ENCODE measurements at regions not wholly inside any gene's neighbourhood (a gene's known extent, or its start where the extent isn't known, plus 50 kb on each side); places are given as distances from the start of the nearest gene placed in this dataset.

DNA sequence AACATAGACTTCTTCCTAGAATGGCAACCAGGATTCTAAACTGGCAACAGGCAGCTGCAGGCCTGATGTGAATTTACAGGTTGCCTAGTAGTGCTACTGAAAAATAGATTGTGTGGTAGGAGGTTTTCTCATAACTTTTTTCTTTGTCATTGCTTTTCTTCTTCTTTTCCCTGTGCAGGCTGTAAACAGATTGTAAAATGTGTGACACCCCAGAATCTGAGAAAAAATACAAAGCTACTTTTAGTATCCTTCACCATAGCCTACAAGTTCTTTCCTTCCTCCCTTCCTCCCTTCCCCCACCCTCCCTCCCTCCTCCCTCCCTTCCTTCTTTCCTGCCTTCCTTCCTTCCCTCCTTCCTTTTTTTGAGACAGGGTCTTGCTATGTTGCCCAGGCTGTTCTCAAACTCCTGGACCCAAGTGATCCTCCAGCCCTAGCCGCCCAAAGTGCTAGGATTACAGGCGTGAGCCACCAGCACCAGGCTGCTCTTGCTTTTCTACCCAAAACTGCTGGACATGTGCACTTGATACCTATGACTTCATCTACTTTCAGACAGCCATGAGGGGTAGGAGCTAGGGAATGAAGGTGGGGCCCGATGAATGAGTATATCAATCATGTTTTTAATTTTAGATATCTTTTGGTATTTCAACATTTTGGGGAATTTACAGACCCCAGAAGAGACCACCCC is 114.2 kb upstream of the EEA1 start:
- DNase-seq = no peak

DNA sequence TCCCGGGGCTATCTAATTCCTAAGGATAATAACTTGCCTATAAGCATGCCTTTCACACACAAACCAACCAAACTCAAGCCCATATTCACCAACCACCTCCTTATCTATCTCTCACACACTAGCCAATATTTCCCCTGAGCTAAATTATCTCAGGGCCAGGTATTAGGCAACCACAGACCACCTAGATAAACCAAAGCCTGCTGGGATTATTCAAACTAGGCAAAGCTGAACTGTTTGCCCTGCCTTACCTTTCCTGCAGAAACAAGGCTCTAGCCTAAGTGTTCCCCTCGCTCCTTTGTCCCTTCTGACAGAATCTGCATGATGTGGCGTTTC is 114.7 kb upstream of the EEA1 start:
- no peak for DNase-seq

DNA sequence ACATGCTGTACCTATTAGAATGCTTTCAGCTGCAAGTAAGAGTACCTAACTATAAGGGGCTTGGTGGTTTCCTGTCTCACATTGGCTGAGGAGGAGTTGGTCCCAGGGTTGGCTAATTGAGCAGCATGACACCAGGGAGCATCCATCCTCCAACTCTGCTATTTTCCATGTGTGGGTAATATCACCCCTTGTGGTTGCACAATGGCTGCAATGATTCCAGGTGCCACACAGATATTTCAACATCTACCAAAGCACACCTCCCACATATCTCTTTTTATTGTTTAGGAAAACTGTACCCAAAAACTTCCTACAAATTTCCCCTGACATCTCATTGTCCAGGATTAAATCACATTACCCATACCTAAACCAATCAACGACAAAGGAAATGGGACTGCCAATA is 118.0 kb upstream of the EEA1 start:
- DNase-seq = no peak

DNA sequence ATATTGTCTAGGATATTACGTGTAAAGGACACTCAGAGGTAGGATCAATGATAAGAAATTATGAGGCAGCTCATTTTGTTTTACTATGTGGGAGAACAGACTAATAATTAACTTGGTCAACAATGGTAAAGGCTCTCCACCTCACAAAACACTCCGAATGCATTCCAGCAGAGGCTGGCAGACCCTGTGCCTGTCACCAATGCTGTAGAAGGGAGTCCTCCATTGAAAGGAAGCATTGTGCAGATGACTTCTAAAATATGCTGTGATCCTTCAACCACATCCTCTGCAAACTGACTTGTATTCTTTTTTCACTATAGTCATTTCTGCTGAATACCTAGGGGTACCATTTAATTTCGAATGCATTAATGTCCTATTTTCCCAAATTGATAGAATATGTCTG is 119.6 kb upstream of the EEA1 start:
- DNase-seq = no peak

DNA sequence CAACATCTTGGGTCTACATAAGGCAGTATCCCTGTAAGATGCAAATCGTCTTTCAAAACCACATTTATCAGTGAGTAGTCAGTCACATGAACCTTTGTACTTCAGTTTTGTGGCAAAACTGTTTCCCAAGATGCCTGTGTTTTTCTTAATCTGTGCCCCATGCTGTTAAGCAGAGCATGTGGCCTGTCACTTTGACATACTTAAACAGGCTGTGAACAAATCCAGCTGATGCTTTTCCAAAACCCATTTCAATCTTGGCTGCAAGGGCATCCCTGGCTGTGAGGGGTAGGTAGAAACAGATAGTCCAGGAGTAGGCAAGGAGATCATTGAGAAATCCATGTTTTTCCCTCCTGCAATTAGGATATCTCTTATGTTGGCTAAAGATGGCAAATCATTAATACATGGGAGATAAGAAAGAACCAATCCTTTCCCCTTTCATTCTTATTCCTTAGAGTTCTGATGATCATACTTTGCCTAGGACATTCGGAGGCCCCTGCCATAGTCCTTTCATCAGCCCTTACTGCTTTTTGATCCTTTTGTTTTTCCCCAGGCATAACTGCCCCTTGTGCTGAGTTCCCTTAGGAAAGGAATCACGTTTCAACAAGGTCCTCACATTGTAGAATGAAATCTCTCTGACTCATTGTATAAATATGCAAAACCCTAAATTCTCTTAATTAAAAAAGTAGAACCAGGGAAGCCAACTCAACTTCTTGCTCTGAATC is 121.1 kb upstream of the EEA1 start:
- DNase-seq = no peak

DNA sequence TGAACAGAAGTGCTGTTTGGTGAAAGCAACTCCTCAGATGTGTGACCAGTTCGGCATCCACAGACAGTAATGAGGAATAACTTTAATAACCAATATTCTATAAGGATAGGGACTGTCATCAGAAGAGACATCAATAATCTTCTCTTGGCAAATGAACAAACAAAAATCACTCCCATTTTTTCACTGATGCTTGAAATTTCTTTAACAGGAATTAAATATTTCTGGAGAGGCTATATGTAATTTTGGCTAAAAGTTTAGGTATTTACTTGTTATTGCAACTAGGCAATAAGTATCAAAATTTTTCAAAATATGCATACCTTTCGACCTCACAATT is 121.6 kb upstream of the EEA1 start:
- DNase-seq = no peak

DNA sequence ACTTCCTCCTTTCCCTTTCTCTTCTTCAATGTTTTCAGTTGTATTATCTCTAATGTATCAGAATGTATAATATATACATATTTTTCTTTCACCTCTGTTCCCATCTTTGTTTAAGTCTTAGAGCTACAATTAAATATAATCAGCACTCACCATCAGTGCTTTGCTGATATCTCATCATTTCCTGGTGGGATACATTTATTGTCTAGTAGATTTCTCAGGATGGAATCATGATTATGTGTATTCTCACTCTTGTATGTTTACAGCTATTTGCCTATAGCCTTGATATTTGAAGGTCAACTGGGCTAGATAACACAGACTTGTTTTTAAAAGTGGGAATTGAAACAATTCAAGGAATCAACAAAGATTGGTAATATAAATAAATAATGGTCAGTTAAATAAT is 124.9 kb upstream of the EEA1 start:
- DNase-seq = no peak

DNA sequence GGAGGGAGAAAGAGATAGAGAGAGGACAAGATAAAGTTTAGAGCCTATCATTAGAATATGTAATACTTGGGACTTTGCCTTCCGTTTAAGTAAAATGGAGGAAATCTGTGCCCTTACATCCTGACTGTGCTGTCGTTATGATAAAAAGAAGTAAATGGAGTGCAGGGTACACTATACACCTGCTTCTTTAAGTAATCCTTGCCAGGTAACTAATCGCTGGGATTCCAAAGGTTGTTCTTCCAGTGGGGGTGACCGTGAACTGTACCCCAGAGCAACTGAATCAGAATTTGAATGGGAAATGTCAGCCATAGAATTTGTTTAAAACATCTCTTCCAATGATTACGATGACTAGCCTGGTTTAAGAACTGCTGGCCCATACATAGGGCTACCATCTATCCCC is 126.1 kb upstream of the EEA1 start:
- no peak for DNase-seq

DNA sequence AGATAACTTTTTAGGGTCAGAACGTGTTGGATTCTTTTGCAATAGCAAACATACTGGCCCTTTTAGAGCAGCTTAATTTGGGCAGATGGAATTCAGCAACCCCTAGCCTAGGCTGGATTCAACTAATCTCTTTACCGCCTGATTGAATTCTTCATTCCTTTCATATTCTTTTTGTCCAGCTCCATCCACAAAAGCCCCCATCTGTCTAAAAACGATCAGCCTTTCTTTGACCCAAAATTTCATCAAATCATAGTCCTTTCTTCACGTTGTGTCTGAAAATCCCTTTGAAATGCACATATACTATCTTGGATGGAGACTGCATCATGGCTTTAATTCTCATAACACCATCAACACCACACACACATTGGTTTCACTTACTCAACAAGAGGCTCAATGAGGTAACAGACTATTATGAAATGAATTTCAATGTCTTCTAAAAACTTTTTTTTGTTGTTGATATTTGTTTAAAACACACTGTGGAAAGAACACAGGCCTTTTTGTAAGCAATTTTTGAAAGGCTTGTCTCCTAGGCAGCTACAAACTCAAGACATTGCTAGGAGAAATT is 128.0 kb upstream of the EEA1 start:
- no peak for DNase-seq

DNA sequence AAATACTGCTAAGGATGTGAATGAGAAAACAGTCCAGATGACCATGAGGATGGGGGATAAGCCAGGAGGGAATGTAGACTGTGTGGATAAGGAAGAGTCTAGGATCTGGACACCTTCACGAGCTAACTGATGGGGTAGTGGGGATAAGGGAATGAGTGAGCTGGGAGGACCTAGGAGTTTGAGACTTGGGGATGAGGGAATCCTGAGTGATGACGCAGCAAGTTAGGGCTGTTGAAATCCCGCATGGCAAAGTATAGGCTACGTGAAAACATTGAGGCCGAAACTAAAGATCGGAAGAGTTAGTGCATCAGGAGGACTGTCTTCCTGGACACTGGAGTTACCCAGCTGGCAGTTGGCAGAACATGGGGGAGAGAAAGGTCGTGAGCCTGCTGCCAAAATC is 129.2 kb upstream of the EEA1 start:
- no peak for DNase-seq

DNA sequence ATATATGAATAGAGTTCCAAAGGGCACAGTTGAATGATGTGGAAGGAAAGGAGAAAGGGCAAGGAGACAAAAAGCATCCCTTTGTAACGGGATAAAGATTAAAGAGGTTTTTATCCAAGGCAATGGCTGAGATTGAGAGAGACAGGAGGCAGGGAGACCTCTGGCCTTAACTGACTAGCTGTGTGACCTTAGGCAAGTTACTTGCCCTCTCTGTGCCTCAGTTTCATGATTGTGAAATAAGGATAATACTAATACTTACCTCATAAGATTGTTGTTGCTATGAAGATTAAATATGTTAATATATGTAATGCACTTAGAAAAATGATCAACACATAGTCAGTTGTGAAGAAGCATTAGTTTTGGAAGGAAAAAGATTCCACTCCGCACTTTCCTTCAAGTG is 130.2 kb upstream of the EEA1 start:
- no peak for DNase-seq

DNA sequence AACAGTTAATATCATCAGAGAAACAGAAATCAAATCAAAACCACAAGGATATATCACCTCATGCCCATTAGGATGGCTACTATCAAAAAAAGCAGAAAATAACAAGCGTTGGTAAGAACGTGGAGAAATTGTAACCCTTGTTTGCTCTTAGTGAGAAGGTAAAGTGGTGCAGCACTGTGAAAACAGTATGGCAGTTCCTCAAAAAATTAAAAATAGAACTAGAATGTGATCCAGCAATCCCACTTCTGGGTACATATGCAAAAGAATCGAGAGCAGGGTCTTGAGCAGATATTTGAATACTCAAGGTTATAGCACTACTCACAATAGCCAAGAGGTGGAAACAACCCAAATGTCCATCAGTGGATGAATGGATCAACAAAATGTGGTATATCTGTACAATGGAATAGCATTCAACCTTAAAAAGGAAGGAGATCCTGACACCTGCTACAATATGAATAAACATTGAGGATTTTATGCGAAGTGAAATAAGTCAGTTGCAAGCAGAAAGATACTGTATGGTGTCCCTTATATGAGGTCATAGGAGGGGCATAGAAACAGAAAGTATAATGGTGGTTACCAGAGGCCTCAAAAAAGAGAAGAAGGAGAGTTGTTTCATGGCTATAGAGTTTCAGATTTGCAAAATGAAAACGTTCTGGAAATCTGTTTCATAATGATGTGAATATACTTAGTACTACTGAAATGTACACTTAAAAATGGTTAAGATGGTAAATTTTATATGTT is 131.0 kb upstream of the EEA1 start:
- DNase-seq = no peak

DNA sequence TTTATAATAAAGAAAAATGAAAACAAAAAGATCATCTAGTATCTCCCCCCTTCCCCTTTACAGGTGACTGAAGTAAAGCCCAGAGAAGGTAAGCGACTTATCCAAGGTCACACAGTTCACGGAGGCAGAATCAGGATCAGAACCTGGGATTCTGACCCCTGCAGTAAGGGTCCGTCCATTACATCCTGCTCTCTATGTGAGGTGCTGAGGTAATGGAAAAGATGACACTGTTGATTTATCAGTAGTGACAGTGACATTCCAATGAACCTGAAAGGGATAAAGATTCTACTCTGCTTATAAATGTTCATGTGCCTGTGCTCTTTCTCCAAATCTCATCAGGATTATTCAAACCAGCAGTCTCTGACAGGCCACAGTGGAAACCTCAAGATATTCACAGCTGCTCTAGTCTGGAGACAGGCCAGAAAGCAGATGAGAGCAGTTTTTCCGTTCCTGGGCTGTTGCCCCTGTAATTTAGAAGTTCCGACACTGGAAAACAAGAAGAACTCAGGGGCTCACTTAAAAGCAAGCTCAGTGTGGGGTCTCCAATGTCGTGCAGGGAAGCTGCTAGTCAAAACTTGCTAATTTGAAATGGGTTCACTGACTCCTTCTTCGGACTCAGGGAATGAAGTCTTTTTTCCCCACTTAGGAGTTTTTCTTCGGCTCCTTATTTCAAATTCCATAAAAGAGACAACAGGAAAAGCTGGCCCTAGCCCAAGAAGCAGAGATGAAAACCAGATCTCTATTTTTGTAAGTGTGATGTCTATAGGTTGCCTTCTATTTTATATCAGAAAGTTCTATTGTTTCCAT is 131.8 kb upstream of the EEA1 start:
- peak; percentile 2 for DNase-seq

DNA sequence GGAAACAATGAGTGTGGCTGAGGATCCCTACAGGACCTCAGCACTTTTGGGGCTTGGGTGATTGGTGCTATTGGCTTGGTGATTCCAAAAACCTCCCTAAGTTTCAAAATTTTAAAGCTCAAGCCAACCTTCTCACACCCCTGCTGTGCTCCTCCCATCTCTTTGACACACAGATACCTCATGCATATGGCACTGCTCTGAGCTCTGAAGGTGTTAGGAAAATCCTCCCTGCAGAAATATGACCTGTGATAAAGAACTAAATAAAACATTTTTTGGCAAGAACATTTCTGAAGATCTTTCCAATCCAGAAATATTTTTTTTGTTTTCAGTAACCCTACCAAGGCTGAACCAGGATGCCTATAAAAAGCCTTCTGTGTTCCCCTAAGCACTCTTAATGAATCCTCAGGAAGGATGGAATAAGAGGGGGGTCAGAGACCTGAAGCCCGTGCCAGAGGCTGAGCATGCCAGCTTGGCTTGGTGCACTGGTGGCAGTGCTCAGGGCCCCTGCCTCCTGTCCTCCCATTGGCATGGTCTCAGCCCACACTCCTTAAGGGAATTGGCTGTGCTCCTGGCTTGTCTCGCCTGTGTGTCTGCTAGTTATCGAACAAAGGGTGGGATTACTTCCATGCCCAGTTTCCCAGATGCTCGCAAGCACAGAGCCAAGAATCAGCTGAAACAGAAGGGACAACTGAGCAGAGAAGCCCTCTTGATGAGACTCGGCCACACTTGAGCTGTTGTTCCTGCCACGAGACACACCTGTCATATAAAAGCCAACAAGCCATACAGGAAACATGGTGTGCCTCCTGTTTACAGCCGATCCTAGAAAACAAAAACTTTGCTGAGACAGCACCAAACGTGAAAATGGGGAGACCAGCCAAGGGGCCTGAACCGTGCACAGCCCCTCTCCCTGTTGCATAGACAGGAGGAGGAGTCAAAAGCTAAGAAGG is 132.7 kb upstream of the EEA1 start:
- DNase-seq = peak; percentile 71

DNA sequence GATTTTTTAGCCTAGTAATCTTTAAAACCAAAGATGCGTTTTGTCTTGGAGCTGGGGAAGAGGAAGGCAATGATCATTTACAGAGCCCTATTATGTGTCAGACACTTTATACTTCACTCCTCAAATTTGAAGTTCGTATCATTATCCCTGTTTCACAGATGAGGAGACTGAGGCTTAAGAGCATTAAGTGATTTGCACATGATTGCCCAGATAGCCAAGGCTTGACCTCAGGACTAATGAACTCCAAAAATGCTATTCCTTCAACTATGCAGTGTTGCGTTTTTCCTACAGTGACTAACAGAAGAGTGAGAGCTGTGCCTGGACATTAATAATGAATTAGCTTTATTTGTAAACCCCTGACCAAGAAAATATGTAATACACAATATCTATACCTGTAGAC is 136.8 kb upstream of the EEA1 start:
- DNase-seq = no peak

DNA sequence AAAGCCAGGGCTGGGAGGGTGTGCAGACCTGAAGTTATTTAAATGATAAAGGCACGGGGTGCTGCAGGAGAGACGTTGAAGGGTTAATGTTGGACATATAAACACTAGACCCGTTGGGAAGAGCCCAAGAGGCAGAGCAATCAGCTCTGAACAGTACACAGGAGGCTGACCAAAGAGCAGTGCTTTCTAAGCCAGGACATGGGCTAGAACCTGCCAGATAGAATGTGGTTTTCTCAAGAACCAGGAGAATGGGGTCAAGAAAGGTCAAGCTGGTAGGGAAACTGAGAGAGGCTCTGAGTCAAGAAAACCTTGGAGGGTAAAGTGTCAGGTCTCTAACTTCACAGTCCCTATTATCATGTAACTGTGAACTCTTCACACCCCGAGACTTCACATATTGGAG is 143.2 kb upstream of the EEA1 start:
- DNase-seq = no peak

DNA sequence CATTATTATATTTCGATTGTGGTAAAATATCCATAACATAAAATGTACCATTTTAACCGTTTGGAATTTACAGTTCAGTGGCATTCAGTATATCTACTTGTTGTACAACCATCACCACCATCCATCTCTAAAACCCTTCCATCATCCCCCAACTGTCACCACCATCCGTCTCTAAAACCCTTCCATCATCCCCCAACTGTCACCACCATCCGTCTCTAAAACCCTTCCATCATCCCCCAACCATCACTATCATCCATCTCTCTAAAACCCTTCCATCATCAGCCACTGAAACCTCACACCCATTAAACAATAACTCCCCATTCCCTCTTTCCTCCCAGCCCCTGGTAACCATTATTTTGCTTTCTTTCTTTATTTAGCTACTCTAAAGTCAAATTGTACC is 144.2 kb upstream of the EEA1 start:
- DNase-seq = no peak

DNA sequence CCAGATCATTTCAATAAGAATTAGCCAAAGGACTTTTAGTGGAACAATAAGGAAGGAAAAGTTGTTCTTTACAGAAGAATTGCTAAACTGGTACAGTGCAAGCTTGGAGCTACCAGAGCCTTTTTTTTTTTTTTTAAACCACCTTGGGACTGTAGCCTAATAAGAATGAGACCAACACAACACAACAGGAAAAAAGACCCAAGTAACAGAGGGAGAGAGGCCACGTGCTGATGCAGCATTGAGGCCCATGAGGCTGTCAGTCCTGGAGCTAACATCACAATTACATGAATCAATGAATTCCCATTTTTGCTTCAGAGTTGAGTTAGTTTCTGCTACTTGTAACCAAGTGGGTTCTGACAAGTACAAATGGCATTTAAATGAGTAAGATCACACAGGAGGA is 149.0 kb upstream of the EEA1 start:
- no peak for DNase-seq

DNA sequence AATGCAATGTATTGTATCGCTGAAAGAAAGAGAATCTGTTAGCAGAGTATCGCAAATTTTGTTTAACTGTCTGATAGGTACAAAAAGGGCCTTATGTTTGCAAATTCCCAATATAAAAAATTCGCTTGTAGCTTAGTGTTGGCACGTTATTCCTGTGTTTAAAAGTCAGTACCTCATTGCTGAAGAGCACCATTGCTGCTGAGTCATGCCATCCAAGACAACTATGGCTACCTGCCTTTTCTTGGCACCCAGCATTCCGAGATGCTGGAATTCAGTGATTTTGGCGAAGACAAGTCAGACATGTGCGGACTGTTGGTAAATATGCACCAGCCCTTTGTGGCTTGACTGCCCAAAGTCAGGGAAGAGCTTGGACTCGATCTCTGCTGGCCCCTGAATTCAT is 149.5 kb upstream of the EEA1 start:
- no peak for DNase-seq

DNA sequence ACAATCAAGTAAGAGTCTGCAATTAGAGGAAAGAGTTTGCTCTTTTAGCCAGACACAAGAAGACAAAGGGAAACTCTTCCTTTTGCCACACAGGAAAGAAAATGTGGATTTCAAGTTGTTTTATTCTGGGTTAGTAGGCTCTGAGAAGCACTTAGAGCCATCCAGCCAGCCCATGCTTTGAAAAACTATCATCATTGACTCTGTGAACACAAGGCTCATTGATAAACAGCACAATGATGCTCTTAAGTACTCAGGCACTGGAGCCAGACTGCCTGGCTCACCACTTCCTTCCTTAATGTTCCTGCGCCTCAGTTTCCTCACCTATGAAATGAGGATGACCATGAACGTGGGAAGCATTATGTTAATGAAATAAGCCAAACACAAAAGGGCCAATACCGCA is 150.2 kb upstream of the EEA1 start:
- DNase-seq = no peak

DNA sequence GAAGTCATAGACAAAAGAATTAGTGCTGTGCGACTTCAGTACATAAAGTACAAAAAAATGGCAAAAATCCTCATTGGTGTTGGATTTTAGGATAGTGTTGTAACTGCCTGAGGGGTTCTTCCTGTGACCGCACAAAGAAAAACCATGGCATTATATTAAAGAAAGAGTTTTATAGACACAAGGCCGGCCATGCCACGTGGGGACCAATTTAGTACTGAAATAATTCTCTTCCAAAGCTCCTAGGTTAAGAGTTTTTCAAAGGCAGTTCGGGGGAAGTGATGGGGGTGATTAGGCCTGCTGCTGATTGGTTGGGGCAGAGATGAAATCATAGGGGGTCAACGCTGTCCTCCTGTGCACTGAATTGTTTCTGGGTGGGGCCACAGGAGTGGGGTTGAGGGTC is 150.9 kb upstream of the EEA1 start:
- no peak for DNase-seq

DNA sequence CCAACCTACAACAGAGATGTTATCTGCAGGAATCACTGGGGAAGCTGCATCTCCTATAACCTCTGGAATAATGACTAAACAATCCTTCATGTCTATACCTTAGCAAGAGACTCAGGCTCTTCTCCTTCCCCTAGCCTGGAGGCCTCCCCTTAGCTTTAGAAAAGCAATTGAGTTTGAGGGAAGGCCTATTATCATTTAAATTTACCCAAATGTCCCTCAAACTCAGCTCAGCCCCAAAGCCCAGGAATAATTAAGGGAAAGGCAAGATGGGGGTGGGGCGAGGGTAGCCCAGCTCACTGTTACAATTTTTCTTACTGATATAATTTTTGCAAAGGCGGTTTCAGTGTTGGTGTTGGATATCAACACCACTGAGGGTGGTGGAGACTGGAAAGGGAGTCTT is 151.4 kb upstream of the EEA1 start:
- no peak for DNase-seq
